A549 (cell line): ENCODE measurements at regions not wholly inside any gene's neighbourhood (a gene's known extent, or its start where the extent isn't known, plus 50 kb on each side); places are given as distances from the start of the nearest gene placed in this dataset.

Experiments
- BHLHE40 ChIP-seq: IDR thresholded peaks from 2 replicates; pipeline ENCODE4 v1.6.1; 2012; ENCODE audit warnings: low read depth, low read length, inconsistent platforms
- CBX2 ChIP-seq: fragments of 200-600 bp; sonication (generic); IDR thresholded peaks from 2 replicates; pipeline ENCODE4 v1.6.1; 2016; ENCODE audit warnings: low read depth, mild to moderate bottlenecking, borderline replicate concordance
- CHD4 ChIP-seq: fragments of 200-600 bp; sonication (generic); IDR thresholded peaks from 2 replicates; pipeline ENCODE4 v1.6.1; 2016; ENCODE audit warnings: antibody characterized with exemption, mild to moderate bottlenecking, borderline replicate concordance
- FOXS1 ChIP-seq: fragments of 250-450 bp; sonication (Bioruptor Pico); IDR thresholded peaks from 2 replicates; pipeline ENCODE4 v1.5.0; 2020; ENCODE audit warnings: mild to moderate bottlenecking, moderate library complexity
- JUN ChIP-seq, 2 experiments: fragments of >200 bp; sonication (Bioruptor Twin); formaldehyde crosslinking; IDR thresholded peaks; 2 replicates in 1 of 2; 3 replicates in 1 of 2; pipeline ENCODE4 v1.6.1; 2016 to 2017
- KDM5A ChIP-seq: fragments of 200-600 bp; sonication (generic); IDR thresholded peaks from 2 replicates; pipeline ENCODE4 v1.6.1; 2016; ENCODE audit warnings: antibody characterized with exemption, mild to moderate bottlenecking
- POLR2A ChIP-seq: IDR thresholded peaks from 2 replicates; pipeline ENCODE4 v1.6.1; 2012; ENCODE audit warnings: mild to moderate bottlenecking, low read length
- RNF2 ChIP-seq: fragments of 200-600 bp; sonication (generic); IDR thresholded peaks from 2 replicates; pipeline ENCODE4 v1.6.1; 2016; ENCODE audit warnings: low read depth, mild to moderate bottlenecking, antibody characterized with exemption, moderate library complexity, borderline replicate concordance
- SMC3 ChIP-seq: fragments of >200 bp; sonication (Bioruptor Twin); formaldehyde crosslinking; IDR thresholded peaks from 3 replicates; pipeline ENCODE4 v1.6.1; 2018; ENCODE audit warnings: inconsistent platforms
- TF ChIP-seq, protein P1 (sequence below): fragments of >200 bp; sonication (Bioruptor Twin); formaldehyde crosslinking; IDR thresholded peaks from 3 replicates; pipeline ENCODE4 v1.5.1; 2016

- TF ChIP-seq, protein P1, sequence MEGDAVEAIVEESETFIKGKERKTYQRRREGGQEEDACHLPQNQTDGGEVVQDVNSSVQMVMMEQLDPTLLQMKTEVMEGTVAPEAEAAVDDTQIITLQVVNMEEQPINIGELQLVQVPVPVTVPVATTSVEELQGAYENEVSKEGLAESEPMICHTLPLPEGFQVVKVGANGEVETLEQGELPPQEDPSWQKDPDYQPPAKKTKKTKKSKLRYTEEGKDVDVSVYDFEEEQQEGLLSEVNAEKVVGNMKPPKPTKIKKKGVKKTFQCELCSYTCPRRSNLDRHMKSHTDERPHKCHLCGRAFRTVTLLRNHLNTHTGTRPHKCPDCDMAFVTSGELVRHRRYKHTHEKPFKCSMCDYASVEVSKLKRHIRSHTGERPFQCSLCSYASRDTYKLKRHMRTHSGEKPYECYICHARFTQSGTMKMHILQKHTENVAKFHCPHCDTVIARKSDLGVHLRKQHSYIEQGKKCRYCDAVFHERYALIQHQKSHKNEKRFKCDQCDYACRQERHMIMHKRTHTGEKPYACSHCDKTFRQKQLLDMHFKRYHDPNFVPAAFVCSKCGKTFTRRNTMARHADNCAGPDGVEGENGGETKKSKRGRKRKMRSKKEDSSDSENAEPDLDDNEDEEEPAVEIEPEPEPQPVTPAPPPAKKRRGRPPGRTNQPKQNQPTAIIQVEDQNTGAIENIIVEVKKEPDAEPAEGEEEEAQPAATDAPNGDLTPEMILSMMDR, result no peak
- TF ChIP-seq RNF2 (no peak), CBX2 (no peak), BHLHE40 (no peak), FOXS1 (no peak), POLR2A (no peak), CHD4 (no peak), SMC3 (no peak), KDM5A (no peak), JUN (IDR thresholded peaks at IDR 0.05) (no peak)
Observed at GRCh38 chr10:128596906-128597305, 470.7 kb upstream of the MKI67 start.
